ENCODE measurements at regions not wholly inside any gene's neighbourhood (a gene's known extent, or its start where the extent isn't known, plus 50 kb on each side); places are given as distances from the start of the nearest gene placed in this dataset.

DNA sequence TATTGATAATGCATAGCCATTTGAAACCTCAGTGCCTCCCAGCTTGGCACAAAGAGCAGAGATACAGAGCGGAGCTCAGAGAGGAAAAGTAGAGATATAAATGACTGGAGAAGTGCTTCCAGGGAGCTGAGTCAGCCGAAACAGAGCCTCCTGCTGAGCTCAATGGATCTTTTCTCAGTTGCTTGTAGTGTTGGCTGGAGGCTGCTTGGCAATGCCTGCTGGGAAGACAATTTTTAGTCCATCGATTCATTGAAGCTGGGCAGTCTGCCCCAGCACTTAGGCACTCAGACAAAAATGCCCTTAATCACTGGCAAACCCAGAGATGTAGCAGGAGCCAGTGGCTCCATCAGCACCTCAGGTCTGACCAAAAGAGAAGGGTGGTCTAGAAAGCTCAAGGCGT is 81.3 kb upstream of the SETBP1 start:
- H3K79me2 ChIP-seq (ENCODE audit: insufficient read depth, low read length), result no peaks in the 10 kb centered on the region
- no peak overlapping the region for H3K27ac ChIP-seq (ENCODE audit: low read depth, low read length)
- no peaks in the 10 kb centered on the region for H3K27me3 ChIP-seq (ENCODE audit: low read length)
- no peaks in the 10 kb centered on the region for H3F3A ChIP-seq (ENCODE audit: insufficient read depth)
- H3K36me3 ChIP-seq (ENCODE audit: low read length), result no peaks in the 10 kb centered on the region
- H2AFZ ChIP-seq (ENCODE audit: low read depth, low read length, severe bottlenecking), result no peak overlapping the region
- no peak overlapping the region for H3K4me2 ChIP-seq (ENCODE audit: low read depth, low read length, poor library complexity, severe bottlenecking)
- no peaks in the 10 kb centered on the region for H4K20me1 ChIP-seq (ENCODE audit: low read depth, low read length)
- H3K4me3 ChIP-seq (ENCODE audit: insufficient read depth, low read length, poor library complexity, severe bottlenecking), result no peak overlapping the region
- no peak overlapping the region for H3K9ac ChIP-seq (ENCODE audit: low read length)
- no peaks in the 10 kb centered on the region for H3K9me2 ChIP-seq (replicated peaks; ENCODE audit: insufficient read depth, low read length)
- TF ChIP-seq CTCF (IDR thresholded peaks at IDR 0.05; ENCODE audit: insufficient read depth, low read length, poor library complexity, severe bottlenecking), result no peak
- TF ChIP-seq EZH2phosphoT487 (conservative IDR thresholded peaks at IDR 0.05; ENCODE audit: low read length), result no peak
- no peaks in the 10 kb centered on the region for H3K9me3 ChIP-seq (ENCODE audit: insufficient read depth, low read length)

- TF ChIP-seq EZH2phosphoT487 (conservative IDR thresholded peaks at IDR 0.05; ENCODE audit: low read length) (no peak), CTCF (IDR thresholded peaks at IDR 0.05; ENCODE audit: insufficient read depth, low read length, poor library complexity, severe bottlenecking) (no peak)
- Histone ChIP-seq H3K4me2 (ENCODE audit: low read depth, low read length, poor library complexity, severe bottlenecking) (no peak overlapping the region), H3K36me3 (ENCODE audit: low read length) (no peaks in the 10 kb centered on the region), H4K20me1 (ENCODE audit: low read depth, low read length) (no peaks in the 10 kb centered on the region), H3K27me3 (ENCODE audit: low read length) (no peaks in the 10 kb centered on the region), H3K79me2 (ENCODE audit: insufficient read depth, low read length) (no peaks in the 10 kb centered on the region), H3K27ac (ENCODE audit: low read depth, low read length) (no peak overlapping the region), H3K9me3 (ENCODE audit: insufficient read depth, low read length) (no peaks in the 10 kb centered on the region), H3K4me3 (ENCODE audit: insufficient read depth, low read length, poor library complexity, severe bottlenecking) (no peak overlapping the region), H2AFZ (ENCODE audit: low read depth, low read length, severe bottlenecking) (no peak overlapping the region), H3K9ac (ENCODE audit: low read length) (no peak overlapping the region), H3F3A (ENCODE audit: insufficient read depth) (no peaks in the 10 kb centered on the region), H3K9me2 (replicated peaks; ENCODE audit: insufficient read depth, low read length) (no peaks in the 10 kb centered on the region)
These were observed 79.2 kb upstream of the SETBP1 start for GRCh38 chr18:44601447-44601846.

DNA sequence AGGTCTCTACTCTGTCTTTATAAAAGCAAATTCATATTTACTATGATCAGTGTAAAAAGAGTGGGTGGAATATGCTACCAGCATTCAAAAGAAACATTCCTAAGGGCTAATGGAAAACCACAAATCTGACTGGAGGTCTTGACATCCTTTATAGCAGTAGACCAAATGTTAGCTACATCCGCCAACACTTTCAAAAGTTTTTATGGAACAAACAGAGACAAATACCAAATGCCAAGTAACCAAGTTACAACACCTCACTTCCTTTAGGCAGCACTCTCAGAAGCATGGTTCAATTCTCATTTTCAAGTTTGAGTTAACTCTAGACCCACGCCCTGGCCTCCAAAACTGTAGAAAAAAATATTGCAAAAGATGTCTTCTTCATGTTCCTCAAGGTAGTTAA is 78.3 kb upstream of the SETBP1 start:
- no peaks in the 10 kb centered on the region for H3F3A ChIP-seq (ENCODE audit: insufficient read depth)
- no peak overlapping the region for H3K27ac ChIP-seq (ENCODE audit: low read depth, low read length)
- no peaks in the 10 kb centered on the region for H3K27me3 ChIP-seq (ENCODE audit: low read length)
- no peaks in the 10 kb centered on the region for H3K36me3 ChIP-seq (ENCODE audit: low read length)
- TF ChIP-seq EZH2phosphoT487 (conservative IDR thresholded peaks at IDR 0.05; ENCODE audit: low read length), result no peak
- no peak for TF ChIP-seq CTCF (IDR thresholded peaks at IDR 0.05; ENCODE audit: insufficient read depth, low read length, poor library complexity, severe bottlenecking)
- no peak overlapping the region for H3K9ac ChIP-seq (ENCODE audit: low read length)
- no peaks in the 10 kb centered on the region for H4K20me1 ChIP-seq (ENCODE audit: low read depth, low read length)
- H3K9me3 ChIP-seq (ENCODE audit: insufficient read depth, low read length), result no peaks in the 10 kb centered on the region
- H3K4me3 ChIP-seq (ENCODE audit: insufficient read depth, low read length, poor library complexity, severe bottlenecking), result no peak overlapping the region
- no peak overlapping the region for H2AFZ ChIP-seq (ENCODE audit: low read depth, low read length, severe bottlenecking)
- H3K9me2 ChIP-seq (replicated peaks; ENCODE audit: insufficient read depth, low read length), result no peaks in the 10 kb centered on the region
- no peaks in the 10 kb centered on the region for H3K79me2 ChIP-seq (ENCODE audit: insufficient read depth, low read length)
- H3K4me2 ChIP-seq (ENCODE audit: low read depth, low read length, poor library complexity, severe bottlenecking), result no peak overlapping the region

DNA sequence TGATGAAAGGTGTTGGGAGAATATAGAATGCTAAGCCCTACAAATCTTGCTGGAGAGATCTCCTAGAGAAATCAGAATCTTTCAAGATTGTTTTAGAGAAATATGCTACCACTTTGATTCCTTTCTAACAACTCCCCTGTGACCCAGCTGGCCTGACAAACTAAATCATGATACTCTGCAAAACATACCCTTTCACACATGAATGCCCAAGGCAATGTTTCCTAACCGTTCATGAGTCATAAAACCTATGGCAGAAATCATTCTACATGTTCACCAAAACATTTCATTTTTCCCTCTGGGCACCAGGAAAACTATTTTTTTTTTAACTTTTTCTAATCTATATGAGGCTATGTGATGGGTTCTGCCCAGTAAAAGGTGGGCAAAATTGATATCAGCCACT is 77.8 kb upstream of the SETBP1 start:
- H3K4me2 ChIP-seq (ENCODE audit: low read depth, low read length, poor library complexity, severe bottlenecking), result no peak overlapping the region
- no peaks in the 10 kb centered on the region for H3K9me3 ChIP-seq (ENCODE audit: insufficient read depth, low read length)
- H3K9me2 ChIP-seq (replicated peaks; ENCODE audit: insufficient read depth, low read length), result no peaks in the 10 kb centered on the region
- no peaks in the 10 kb centered on the region for H3K79me2 ChIP-seq (ENCODE audit: insufficient read depth, low read length)
- no peak overlapping the region for H3K9ac ChIP-seq (ENCODE audit: low read length)
- no peaks in the 10 kb centered on the region for H3K36me3 ChIP-seq (ENCODE audit: low read length)
- H3K4me3 ChIP-seq (ENCODE audit: insufficient read depth, low read length, poor library complexity, severe bottlenecking), result no peak overlapping the region
- no peaks in the 10 kb centered on the region for H3K27me3 ChIP-seq (ENCODE audit: low read length)
- no peak overlapping the region for H3K27ac ChIP-seq (ENCODE audit: low read depth, low read length)
- TF ChIP-seq CTCF (IDR thresholded peaks at IDR 0.05; ENCODE audit: insufficient read depth, low read length, poor library complexity, severe bottlenecking) (no peak), EZH2phosphoT487 (conservative IDR thresholded peaks at IDR 0.05; ENCODE audit: low read length) (no peak)
- H3F3A ChIP-seq (ENCODE audit: insufficient read depth), result no peaks in the 10 kb centered on the region
- no peaks in the 10 kb centered on the region for H4K20me1 ChIP-seq (ENCODE audit: low read depth, low read length)
- H2AFZ ChIP-seq (ENCODE audit: low read depth, low read length, severe bottlenecking), result no peak overlapping the region

Measured in SU-DHL-6 (cell line).